Natural killer cell (primary cell): ENCODE measurements at regions not wholly inside any gene's neighbourhood (a gene's known extent, or its start where the extent isn't known, plus 50 kb on each side); places are given as distances from the start of the nearest gene placed in this dataset.

Experiments
- ATAC-seq, 3 donors: fragments of 150-1000 bp in 2 of 3; fragments of 200-7000 bp in 1 of 3; cut with Tn5 transposase; 1 replicate in 1 of 3; 2 replicates in 2 of 3; pipeline ENCODE4 v1.10.0; 2021; ENCODE audit warnings: mild to moderate bottlenecking in 2 of 3, moderate library complexity in 2 of 3
- DNase-seq, 2 donors: peaks; one replicate each; pipeline versions ENCODE4 v3.0.0 to v3.0.0-alpha.2; 2013 to 2021; ENCODE audit warnings: mixed read lengths in 1 of 2
- H3K27ac ChIP-seq: one replicate; pipeline ENCODE4 v1.5.1; 2013; ENCODE audit warnings: mild to moderate bottlenecking, low read length
- H3K27me3 ChIP-seq: one replicate; pipeline ENCODE4 v1.6.1; 2013; ENCODE audit warnings: low read length; ENCODE audit not compliant: control insufficient read depth, insufficient read depth
- H3K36me3 ChIP-seq: one replicate; pipeline ENCODE4 v1.6.1; 2013; ENCODE audit warnings: low read length; ENCODE audit not compliant: control insufficient read depth, insufficient read depth
- H3K4me1 ChIP-seq: one replicate; pipeline ENCODE4 v1.6.1; 2013; ENCODE audit warnings: low read length; ENCODE audit not compliant: control insufficient read depth, insufficient read depth
- H3K4me3 ChIP-seq: one replicate; pipeline ENCODE4 v1.5.1; 2013; ENCODE audit warnings: low read length
- H3K9me3 ChIP-seq: one replicate; pipeline ENCODE4 v1.6.1; 2013; ENCODE audit warnings: low read length; ENCODE audit not compliant: control insufficient read depth, insufficient read depth
- H3K27ac Mint-ChIP-seq, 2 donors: one replicate each; pipeline ENCODE4 v1.8.0; 2022; ENCODE audit warnings: mild to moderate bottlenecking in 2 of 2, mixed read lengths in 2 of 2, moderate library complexity in 1 of 2
- H3K27me3 Mint-ChIP-seq, 2 donors: one replicate each; pipeline ENCODE4 v1.8.0; 2022; ENCODE audit warnings: low read depth in 2 of 2, mixed read lengths in 2 of 2
- H3K36me3 Mint-ChIP-seq: one replicate; pipeline ENCODE4 v1.8.0; 2022; ENCODE audit warnings: mixed read lengths
- H3K4me1 Mint-ChIP-seq, 2 donors: one replicate each; pipeline ENCODE4 v1.8.0; 2022; ENCODE audit warnings: mixed read lengths in 2 of 2
- H3K4me3 Mint-ChIP-seq: one replicate; pipeline ENCODE4 v1.8.0; 2022; ENCODE audit warnings: mild to moderate bottlenecking, moderate library complexity, mixed read lengths
- H3K9me3 Mint-ChIP-seq, 2 donors: one replicate each; pipeline ENCODE4 v1.8.0; 2022; ENCODE audit warnings: mixed read lengths in 2 of 2
- WGBS: methylation state at CpG from one replicate; pipeline ENCODE4 v1.1.7; 2013; ENCODE audit warnings: missing lambda C conversion rate; ENCODE audit not compliant: insufficient coverage; 5-methylcytosine and 5-hydroxymethylcytosine counted together
- intact Hi-C: fragments of 100-400 bp; cut with micrococcal nuclease; formaldehyde crosslinking; loops from one replicate; pipeline ENCODE4 v1.14.2; 2022
- TF ChIP-seq, protein P1 (sequence below): fragments of 200-600 bp; IDR thresholded peaks from one replicate; pipeline ENCODE4 v1.8.0; 2022; ENCODE audit warnings: antibody characterized with exemption

GRCh38 chr2:157107877-157108276 is 149.6 kb upstream of the GALNT5 start:
- H3K4me1 Mint-ChIP-seq: no peaks in the 10 kb centered on the region
- H3K4me1 ChIP-seq: no peaks in the 10 kb centered on the region
- no peaks in the 10 kb centered on the region for H3K36me3 ChIP-seq
- no peaks in the 10 kb centered on the region for H3K9me3 ChIP-seq
- ATAC-seq (no peak), DNase-seq (no peak)
- no peaks in the 10 kb centered on the region for H3K27me3 Mint-ChIP-seq
- H3K27ac ChIP-seq: no peak overlapping the region
- WGBS: 76% methylated on average over 2 of the region's 2 CpGs
- TF ChIP-seq, protein P1, sequence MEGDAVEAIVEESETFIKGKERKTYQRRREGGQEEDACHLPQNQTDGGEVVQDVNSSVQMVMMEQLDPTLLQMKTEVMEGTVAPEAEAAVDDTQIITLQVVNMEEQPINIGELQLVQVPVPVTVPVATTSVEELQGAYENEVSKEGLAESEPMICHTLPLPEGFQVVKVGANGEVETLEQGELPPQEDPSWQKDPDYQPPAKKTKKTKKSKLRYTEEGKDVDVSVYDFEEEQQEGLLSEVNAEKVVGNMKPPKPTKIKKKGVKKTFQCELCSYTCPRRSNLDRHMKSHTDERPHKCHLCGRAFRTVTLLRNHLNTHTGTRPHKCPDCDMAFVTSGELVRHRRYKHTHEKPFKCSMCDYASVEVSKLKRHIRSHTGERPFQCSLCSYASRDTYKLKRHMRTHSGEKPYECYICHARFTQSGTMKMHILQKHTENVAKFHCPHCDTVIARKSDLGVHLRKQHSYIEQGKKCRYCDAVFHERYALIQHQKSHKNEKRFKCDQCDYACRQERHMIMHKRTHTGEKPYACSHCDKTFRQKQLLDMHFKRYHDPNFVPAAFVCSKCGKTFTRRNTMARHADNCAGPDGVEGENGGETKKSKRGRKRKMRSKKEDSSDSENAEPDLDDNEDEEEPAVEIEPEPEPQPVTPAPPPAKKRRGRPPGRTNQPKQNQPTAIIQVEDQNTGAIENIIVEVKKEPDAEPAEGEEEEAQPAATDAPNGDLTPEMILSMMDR: no peak
- H3K36me3 Mint-ChIP-seq: peaks cover 23% of the 10 kb centered on the region
- intact Hi-C loops: no loop called here
- H3K27ac Mint-ChIP-seq: no peak overlapping the region
- no peak overlapping the region for H3K4me3 ChIP-seq
- H3K27me3 ChIP-seq: no peaks in the 10 kb centered on the region
- H3K9me3 Mint-ChIP-seq: peaks cover under 1 to 36% of the 10 kb centered on the region in 2 donors
- H3K4me3 Mint-ChIP-seq: no peak overlapping the region

GRCh38 chr2:157122776-157123175 is 134.7 kb upstream of the GALNT5 start:
- intact Hi-C loops: no loop called here
- H3K27me3 ChIP-seq: no peaks in the 10 kb centered on the region
- Mint-ChIP-seq H3K27me3 (no peaks in the 10 kb centered on the region), H3K4me1 (no peaks in the 10 kb centered on the region), H3K36me3 (no peaks in the 10 kb centered on the region), H3K27ac (no peak overlapping the region), H3K9me3 (peaks cover 4 to 5% of the 10 kb centered on the region in 2 donors), H3K4me3 (no peak overlapping the region)
- TF ChIP-seq, protein P1: no peak
- WGBS: 90% methylated on average over 3 of the region's 6 CpGs
- no peaks in the 10 kb centered on the region for H3K9me3 ChIP-seq
- H3K4me3 ChIP-seq: no peak overlapping the region
- no peaks in the 10 kb centered on the region for H3K36me3 ChIP-seq
- H3K4me1 ChIP-seq: no peaks in the 10 kb centered on the region
- H3K27ac ChIP-seq: no peak overlapping the region
- no peak for ATAC-seq
- no peak for DNase-seq

GRCh38 chr2:157124731-157125130 is 132.8 kb upstream of the GALNT5 start:
- intact Hi-C loops: no loop called here
- Histone ChIP-seq H3K27ac (no peak overlapping the region), H3K36me3 (no peaks in the 10 kb centered on the region), H3K4me3 (no peak overlapping the region), H3K9me3 (no peaks in the 10 kb centered on the region), H3K27me3 (no peaks in the 10 kb centered on the region), H3K4me1 (no peaks in the 10 kb centered on the region)
- no peaks in the 10 kb centered on the region for H3K36me3 Mint-ChIP-seq
- H3K27me3 Mint-ChIP-seq: no peaks in the 10 kb centered on the region
- H3K9me3 Mint-ChIP-seq: no peaks in the 10 kb centered on the region
- 15% methylated on average over 2 of the region's 2 CpGs for WGBS
- no peaks in the 10 kb centered on the region for H3K4me1 Mint-ChIP-seq
- no peak overlapping the region for H3K4me3 Mint-ChIP-seq
- TF ChIP-seq, protein P1: no peak
- H3K27ac Mint-ChIP-seq: no peak overlapping the region
- no peak for ATAC-seq
- no peak for DNase-seq

- H3K27ac ChIP-seq: no peak overlapping the region
- Mint-ChIP-seq H3K4me1 (no peaks in the 10 kb centered on the region), H3K4me3 (no peak overlapping the region), H3K36me3 (no peaks in the 10 kb centered on the region), H3K9me3 (no peaks in the 10 kb centered on the region), H3K27ac (no peak overlapping the region), H3K27me3 (no peaks in the 10 kb centered on the region)
- H3K36me3 ChIP-seq: no peaks in the 10 kb centered on the region
- H3K4me3 ChIP-seq: no peak overlapping the region
- DNase-seq: no peak
- H3K9me3 ChIP-seq: no peaks in the 10 kb centered on the region
- no peaks in the 10 kb centered on the region for H3K27me3 ChIP-seq
- intact Hi-C loops: no loop called here
- WGBS: no CpG with 5 or more reads among the region's 1 CpG
- no peak for ATAC-seq
- no peaks in the 10 kb centered on the region for H3K4me1 ChIP-seq
- TF ChIP-seq, protein P1: no peak
Measured at GRCh38 chr2:157125685-157126084, 131.8 kb upstream of the GALNT5 start.
